Adrenal gland (tissue), 5 donors: ENCODE measurements at regions not wholly inside any gene's neighbourhood (a gene's known extent, or its start where the extent isn't known, plus 50 kb on each side); places are given as distances from the start of the nearest gene placed in this dataset.

Experiments used
- POLR2A ChIP-seq, 2 donors: fragments of 450-650 bp; IDR thresholded peaks; one replicate each; pipeline ENCODE4 v1.6.1; 2017; ENCODE audit warnings: antibody characterized with exemption in 2 of 2, mild to moderate bottlenecking in 2 of 2, moderate library complexity in 1 of 2
- TF ChIP-seq, protein P1 (sequence below), 6 experiments: fragments of 450-650 bp in 4 of 6; fragments of 200-600 bp in 2 of 6; sonication (generic) in 1 of 6; IDR thresholded peaks; 1 replicate in 5 of 6; 2 replicates in 1 of 6; pipeline versions ENCODE4 v1.5.1 to v1.8.0; 2016 to 2021; ENCODE audit warnings: antibody characterized with exemption in 6 of 6, mild to moderate bottlenecking in 2 of 6, moderate library complexity in 1 of 6
- donor health status: DM: no; HTN: no; CAD: no.

DNA sequence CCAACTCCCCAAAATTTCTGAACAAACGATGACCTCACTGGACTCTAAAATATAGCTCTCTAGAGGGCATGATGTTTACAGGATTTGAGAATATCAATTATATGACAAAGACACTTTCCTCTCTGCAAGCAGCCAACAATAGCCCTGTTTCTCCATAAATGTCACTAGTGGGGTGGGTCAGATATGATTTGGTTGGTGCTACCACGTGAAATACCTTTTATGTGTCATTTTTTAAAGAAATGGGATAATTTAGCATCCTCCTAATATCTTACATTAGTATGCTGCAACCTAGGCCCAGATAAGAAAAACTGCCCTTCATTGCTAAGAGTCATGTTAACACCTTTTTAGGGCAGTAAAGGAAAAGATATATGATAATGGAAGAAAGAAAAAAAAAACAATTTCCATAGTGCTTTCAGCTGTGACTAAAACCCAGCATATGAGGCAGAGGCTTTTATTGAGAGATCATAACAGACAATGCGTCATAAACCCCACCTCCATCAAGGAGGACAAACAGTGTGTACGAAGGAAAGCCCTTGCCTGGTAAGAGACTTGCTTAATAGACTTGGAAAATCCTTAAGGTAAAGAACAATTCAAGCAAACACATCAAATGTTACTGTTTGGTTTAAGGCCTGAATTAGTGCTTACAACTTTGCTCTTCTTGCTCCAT is 372.4 kb upstream of the PAPPA start:
- TF ChIP-seq, protein P1, sequence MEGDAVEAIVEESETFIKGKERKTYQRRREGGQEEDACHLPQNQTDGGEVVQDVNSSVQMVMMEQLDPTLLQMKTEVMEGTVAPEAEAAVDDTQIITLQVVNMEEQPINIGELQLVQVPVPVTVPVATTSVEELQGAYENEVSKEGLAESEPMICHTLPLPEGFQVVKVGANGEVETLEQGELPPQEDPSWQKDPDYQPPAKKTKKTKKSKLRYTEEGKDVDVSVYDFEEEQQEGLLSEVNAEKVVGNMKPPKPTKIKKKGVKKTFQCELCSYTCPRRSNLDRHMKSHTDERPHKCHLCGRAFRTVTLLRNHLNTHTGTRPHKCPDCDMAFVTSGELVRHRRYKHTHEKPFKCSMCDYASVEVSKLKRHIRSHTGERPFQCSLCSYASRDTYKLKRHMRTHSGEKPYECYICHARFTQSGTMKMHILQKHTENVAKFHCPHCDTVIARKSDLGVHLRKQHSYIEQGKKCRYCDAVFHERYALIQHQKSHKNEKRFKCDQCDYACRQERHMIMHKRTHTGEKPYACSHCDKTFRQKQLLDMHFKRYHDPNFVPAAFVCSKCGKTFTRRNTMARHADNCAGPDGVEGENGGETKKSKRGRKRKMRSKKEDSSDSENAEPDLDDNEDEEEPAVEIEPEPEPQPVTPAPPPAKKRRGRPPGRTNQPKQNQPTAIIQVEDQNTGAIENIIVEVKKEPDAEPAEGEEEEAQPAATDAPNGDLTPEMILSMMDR (IDR thresholded peaks at IDR 0.05), result no peak
- TF ChIP-seq POLR2A (IDR thresholded peaks at IDR 0.05), result no peak
